SK-N-SH treated with all-trans-retinoic acid at 6 μM for 48 hours (cell line): ENCODE measurements at regions not wholly inside any gene's neighbourhood (a gene's known extent, or its start where the extent isn't known, plus 50 kb on each side); places are given as distances from the start of the nearest gene placed in this dataset.

Source experiments
- ATAC-seq: fragments of 200-7000 bp; cut with Tn5 transposase; 3 replicates; pipeline ENCODE4 v1.9.1; 2020; ENCODE audit warnings: mild to moderate bottlenecking, moderate library complexity
- ARNTL ChIP-seq: fragments of 450-650 bp; formaldehyde crosslinking; IDR thresholded peaks from 2 replicates; pipeline ENCODE4 v1.5.0; 2020; ENCODE audit warnings: low read depth, mild to moderate bottlenecking, moderate library complexity, borderline replicate concordance
- BACH2 ChIP-seq: fragments of 250-450 bp; sonication (Bioruptor Pico); IDR thresholded peaks from 2 replicates; pipeline ENCODE4 v1.9.0; 2021; ENCODE audit warnings: mild to moderate bottlenecking, borderline replicate concordance
- CREB5 ChIP-seq: fragments of 250-450 bp; sonication (Bioruptor Pico); IDR thresholded peaks from 2 replicates; pipeline ENCODE4 v1.5.1; 2020; ENCODE audit warnings: low read depth, mild to moderate bottlenecking, moderate library complexity
- CSRNP3 ChIP-seq: fragments of 250-450 bp; sonication (Bioruptor Pico); IDR thresholded peaks from 2 replicates; pipeline ENCODE4 v1.5.1; 2021; ENCODE audit warnings: mild to moderate bottlenecking, moderate library complexity
- GLIS3 ChIP-seq: fragments of 250-450 bp; sonication (Bioruptor Pico); IDR thresholded peaks from 2 replicates; pipeline ENCODE4 v1.5.0; 2020; ENCODE audit warnings: mild to moderate bottlenecking, moderate library complexity
- ISL1 ChIP-seq: fragments of 250-450 bp; sonication (Bioruptor Pico); IDR thresholded peaks from 2 replicates; pipeline ENCODE4 v2.1.2; 2022; ENCODE audit warnings: mild to moderate bottlenecking, moderate library complexity
- PATZ1 ChIP-seq: fragments of 250-450 bp; sonication (Bioruptor Pico); IDR thresholded peaks from 2 replicates; pipeline ENCODE4 v1.8.0; 2020; ENCODE audit warnings: mild to moderate bottlenecking, moderate library complexity, borderline replicate concordance
- POU6F1 ChIP-seq: fragments of 250-450 bp; sonication (Bioruptor Pico); IDR thresholded peaks from 2 replicates; pipeline ENCODE4 v1.8.0; 2021; ENCODE audit warnings: low read depth, mild to moderate bottlenecking, moderate library complexity, borderline replicate concordance
- PPARA ChIP-seq: fragments of 250-450 bp; sonication (Bioruptor Pico); IDR thresholded peaks from 2 replicates; pipeline ENCODE4 v1.5.0; 2020; ENCODE audit warnings: mild to moderate bottlenecking, borderline replicate concordance
- RARB ChIP-seq: fragments of 250-450 bp; sonication (Bioruptor Pico); IDR thresholded peaks from 2 replicates; pipeline ENCODE4 v1.8.0; 2021; ENCODE audit warnings: mild to moderate bottlenecking, moderate library complexity
- SNAI2 ChIP-seq: fragments of 250-450 bp; sonication (Bioruptor Pico); IDR thresholded peaks from 2 replicates; pipeline ENCODE4 v1.5.0; 2020; ENCODE audit warnings: mild to moderate bottlenecking, moderate library complexity
- TCF4 ChIP-seq: fragments of 250-450 bp; sonication (Bioruptor Pico); IDR thresholded peaks from 2 replicates; pipeline ENCODE4 v1.8.0; 2021; ENCODE audit warnings: mild to moderate bottlenecking, moderate library complexity, borderline replicate concordance
- TOX ChIP-seq: fragments of 250-450 bp; sonication (Bioruptor Pico); IDR thresholded peaks from 2 replicates; pipeline ENCODE4 v1.8.0; 2021; ENCODE audit warnings: mild to moderate bottlenecking, moderate library complexity, borderline replicate concordance
- TSHZ2 ChIP-seq: fragments of 250-450 bp; sonication (Bioruptor Pico); IDR thresholded peaks from 2 replicates; pipeline ENCODE4 v1.5.0; 2020; ENCODE audit warnings: mild to moderate bottlenecking, moderate library complexity
- ZC3H10 ChIP-seq: fragments of 250-450 bp; sonication (Bioruptor Pico); IDR thresholded peaks from 2 replicates; pipeline ENCODE4 v1.5.1; 2021; ENCODE audit warnings: mild to moderate bottlenecking, moderate library complexity
- ZFP3 ChIP-seq: fragments of 250-450 bp; sonication (Bioruptor Pico); IDR thresholded peaks from 2 replicates; pipeline ENCODE4 v1.5.0; 2020; ENCODE audit warnings: mild to moderate bottlenecking, moderate library complexity
- ZFP30 ChIP-seq: fragments of 450-650 bp; formaldehyde crosslinking; IDR thresholded peaks from 2 replicates; pipeline ENCODE4 v1.5.0; 2022; ENCODE audit warnings: mild to moderate bottlenecking, moderate library complexity
- ZNF565 ChIP-seq: fragments of 450-650 bp; formaldehyde crosslinking; conservative IDR thresholded peaks from 2 replicates; pipeline ENCODE4 v1.5.0; 2020; ENCODE audit warnings: low read depth, mild to moderate bottlenecking, moderate library complexity
- ZNF8 ChIP-seq: fragments of 450-650 bp; formaldehyde crosslinking; IDR thresholded peaks from 2 replicates; pipeline ENCODE4 v1.5.0; 2020; ENCODE audit warnings: mild to moderate bottlenecking, moderate library complexity

- TF ChIP-seq TSHZ2 (CRISPR knock-in tag) (no peak), ARNTL (CRISPR knock-in tag) (no peak), ZFP3 (CRISPR knock-in tag) (no peak), ZNF8 (no peak), POU6F1 (CRISPR knock-in tag) (no peak), TCF4 (CRISPR knock-in tag) (no peak), BACH2 (CRISPR knock-in tag) (no peak), PPARA (no peak), GLIS3 (CRISPR knock-in tag) (no peak), SNAI2 (no peak), CREB5 (CRISPR knock-in tag) (no peak), ISL1 (no peak)
Observed at GRCh38 chr7:131100357-131101054, 227.2 kb upstream of the MKLN1 start.

GRCh38 chr7:131103997-131104396, 223.7 kb upstream of the MKLN1 start:
- ATAC-seq: no peak
- TF ChIP-seq ZNF565 (CRISPR knock-in tag) (no peak), PPARA (no peak), ISL1 (no peak), RARB (CRISPR knock-in tag) (no peak), POU6F1 (CRISPR knock-in tag) (no peak), SNAI2 (no peak), ZFP30 (no peak), ARNTL (CRISPR knock-in tag) (no peak), TSHZ2 (CRISPR knock-in tag) (no peak), PATZ1 (CRISPR knock-in tag) (no peak), ZFP3 (CRISPR knock-in tag) (no peak), GLIS3 (CRISPR knock-in tag) (no peak), TCF4 (CRISPR knock-in tag) (no peak), TOX (CRISPR knock-in tag) (no peak), CREB5 (CRISPR knock-in tag) (no peak), ZC3H10 (CRISPR knock-in tag) (no peak), CSRNP3 (CRISPR knock-in tag) (no peak), ZNF8 (no peak)
- TF ChIP-seq, all 23 proteins: peak for 0

More at GRCh38 chr7:131100357-131101054, 227.2 kb upstream of the MKLN1 start:
- ATAC-seq: no peak
